Activated CD8-positive, alpha-beta T cell treated with anti-CD3 and anti-CD28 coated beads for 36 hours (primary cell): ENCODE measurements at regions not wholly inside any gene's neighbourhood (a gene's known extent, or its start where the extent isn't known, plus 50 kb on each side); places are given as distances from the start of the nearest gene placed in this dataset.

Experiments used
- ATAC-seq: fragments of 200-7000 bp; cut with Tn5 transposase; one replicate; pipeline ENCODE4 v1.10.0; 2021; ENCODE audit warnings: mild to moderate bottlenecking, moderate library complexity
- CTCF ChIA-PET: fragments of 350-600 bp; sonication (Branson Sonifier 250); formaldehyde crosslinking; loops from one replicate; lab custom pipeline; 2021; ENCODE audit warnings: antibody characterized with exemption; lab: Charles Lee
- POLR2A ChIA-PET: fragments of 350-600 bp; sonication (Branson Sonifier 250); formaldehyde crosslinking; loops from one replicate; lab custom pipeline; 2021; ENCODE audit warnings: antibody characterized with exemption; lab: Charles Lee
- DNase-seq: peaks from one replicate; pipeline ENCODE4 v3.0.0-alpha.2; 2020
- H3K27ac Mint-ChIP-seq: one replicate; pipeline ENCODE4 v1.8.0; 2021; ENCODE audit warnings: mild to moderate bottlenecking, mixed read lengths
- H3K27me3 Mint-ChIP-seq: one replicate; pipeline ENCODE4 v1.8.0; 2021; ENCODE audit warnings: mixed read lengths
- H3K36me3 Mint-ChIP-seq: one replicate; pipeline ENCODE4 v1.8.0; 2021; ENCODE audit warnings: low read depth, mixed read lengths
- H3K4me1 Mint-ChIP-seq: one replicate; pipeline ENCODE4 v1.8.0; 2021; ENCODE audit warnings: low read depth, mixed read lengths
- H3K4me3 Mint-ChIP-seq: one replicate; pipeline ENCODE4 v1.8.0; 2021; ENCODE audit warnings: mild to moderate bottlenecking, moderate library complexity, mixed read lengths
- H3K9me3 Mint-ChIP-seq: one replicate; pipeline ENCODE4 v1.8.0; 2021; ENCODE audit warnings: mixed read lengths
- CTCF ChIP-seq: fragments of 200-600 bp; IDR thresholded peaks from one replicate; pipeline ENCODE4 v1.8.0; 2022; ENCODE audit warnings: antibody characterized with exemption, mild to moderate bottlenecking
- intact Hi-C: fragments of 100-400 bp; cut with micrococcal nuclease; formaldehyde crosslinking; loops from one replicate; pipeline ENCODE4 v1.10.0; 2022

DNA sequence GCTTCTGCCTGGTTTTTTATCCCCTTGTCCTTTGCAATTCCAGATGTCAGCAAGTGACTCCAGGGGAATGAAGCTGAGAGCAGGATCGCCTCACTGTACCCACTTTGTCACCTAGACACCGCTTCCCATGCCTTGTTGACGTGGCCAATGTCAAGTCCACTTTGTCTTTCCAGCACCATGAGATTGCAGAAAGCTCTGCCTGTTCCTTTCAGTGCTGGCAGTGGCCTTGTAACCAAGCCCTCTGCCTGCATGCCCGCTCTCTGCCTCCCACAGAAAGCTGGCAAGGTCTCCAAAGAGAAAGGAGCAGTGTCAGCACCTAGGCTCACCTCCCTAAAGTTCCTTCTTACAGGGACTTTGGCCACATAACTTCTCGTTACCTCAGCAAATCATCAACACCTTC, 282.2 kb upstream of the ST6GAL2 start:
- no peaks in the 10 kb centered on the region for H3K4me1 Mint-ChIP-seq
- no peaks in the 10 kb centered on the region for H3K27me3 Mint-ChIP-seq
- no peaks in the 10 kb centered on the region for H3K36me3 Mint-ChIP-seq
- ATAC-seq (no peak), DNase-seq (no peak)
- POLR2A ChIA-PET: no interaction called here
- CTCF ChIA-PET: no interaction called here
- no peak for TF ChIP-seq CTCF
- no peak overlapping the region for H3K4me3 Mint-ChIP-seq
- intact Hi-C loops: no loop called here
- H3K9me3 Mint-ChIP-seq: no peaks in the 10 kb centered on the region
- no peak overlapping the region for H3K27ac Mint-ChIP-seq

DNA sequence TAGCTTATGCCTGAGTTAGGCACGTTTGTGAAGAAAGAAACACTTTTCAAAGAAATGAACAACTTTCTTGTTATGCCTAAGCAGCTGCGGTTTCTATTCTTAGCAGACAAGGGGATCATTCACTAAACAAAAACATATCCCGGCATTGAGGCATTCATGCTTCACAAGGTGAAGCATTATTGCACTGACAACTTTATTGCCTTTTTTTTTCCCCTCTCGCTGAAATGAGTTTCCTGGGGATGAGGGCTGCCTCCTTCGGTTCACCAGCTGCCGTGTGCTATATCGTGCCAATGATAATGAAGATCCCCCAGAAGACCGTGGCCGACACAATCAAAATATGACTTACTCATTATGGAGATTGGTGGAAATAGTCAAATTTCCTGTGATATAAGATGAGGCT, 288.2 kb upstream of the ST6GAL2 start:
- Mint-ChIP-seq H3K4me3 (no peak overlapping the region), H3K4me1 (no peaks in the 10 kb centered on the region), H3K9me3 (no peaks in the 10 kb centered on the region), H3K27me3 (no peaks in the 10 kb centered on the region), H3K27ac (no peak overlapping the region), H3K36me3 (no peaks in the 10 kb centered on the region)
- CTCF ChIA-PET: no interaction called here
- DNase-seq: no peak
- no peak for TF ChIP-seq CTCF
- intact Hi-C loops: no loop called here
- POLR2A ChIA-PET: no interaction called here
- no peak for ATAC-seq

GRCh38 chr2:107182981-107183380, 297.0 kb upstream of the ST6GAL2 start:
- no peak for ATAC-seq
- no peak overlapping the region for H3K27ac Mint-ChIP-seq
- no peak for DNase-seq
- intact Hi-C loops: no loop called here
- no peak overlapping the region for H3K4me3 Mint-ChIP-seq
- H3K4me1 Mint-ChIP-seq: no peaks in the 10 kb centered on the region
- peaks cover 4% of the 10 kb centered on the region for H3K9me3 Mint-ChIP-seq
- H3K36me3 Mint-ChIP-seq: no peaks in the 10 kb centered on the region
- no peak for TF ChIP-seq CTCF
- POLR2A ChIA-PET: no interaction called here
- no peaks in the 10 kb centered on the region for H3K27me3 Mint-ChIP-seq
- CTCF ChIA-PET: no interaction called here

DNA sequence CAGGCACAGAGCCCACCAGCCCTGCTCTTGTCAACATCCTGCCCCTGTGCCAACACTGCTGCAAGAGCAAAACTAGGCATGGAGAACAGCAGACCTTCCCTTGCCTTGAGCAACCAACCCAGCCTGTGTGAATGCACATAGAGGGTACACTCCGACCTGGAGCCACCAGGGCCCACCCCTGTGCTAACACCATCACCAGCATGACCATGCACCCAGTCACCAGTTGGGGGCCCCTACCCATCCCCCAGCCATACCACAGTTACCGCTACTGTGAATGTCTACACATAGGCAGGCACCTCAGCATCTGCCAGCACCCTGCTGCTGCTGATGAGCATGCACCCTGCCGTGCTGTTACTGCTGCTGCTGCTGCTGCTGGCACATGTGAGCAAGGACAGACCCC, 301.9 kb upstream of the ST6GAL2 start:
- Mint-ChIP-seq H3K4me1 (no peaks in the 10 kb centered on the region), H3K4me3 (no peak overlapping the region), H3K27me3 (no peaks in the 10 kb centered on the region), H3K36me3 (no peaks in the 10 kb centered on the region), H3K9me3 (peaks cover 4% of the 10 kb centered on the region), H3K27ac (no peak overlapping the region)
- POLR2A ChIA-PET: no interaction called here
- DNase-seq (no peak), ATAC-seq (no peak)
- CTCF ChIA-PET: no interaction called here
- no peak for TF ChIP-seq CTCF
- intact Hi-C loops: no loop called here

DNA sequence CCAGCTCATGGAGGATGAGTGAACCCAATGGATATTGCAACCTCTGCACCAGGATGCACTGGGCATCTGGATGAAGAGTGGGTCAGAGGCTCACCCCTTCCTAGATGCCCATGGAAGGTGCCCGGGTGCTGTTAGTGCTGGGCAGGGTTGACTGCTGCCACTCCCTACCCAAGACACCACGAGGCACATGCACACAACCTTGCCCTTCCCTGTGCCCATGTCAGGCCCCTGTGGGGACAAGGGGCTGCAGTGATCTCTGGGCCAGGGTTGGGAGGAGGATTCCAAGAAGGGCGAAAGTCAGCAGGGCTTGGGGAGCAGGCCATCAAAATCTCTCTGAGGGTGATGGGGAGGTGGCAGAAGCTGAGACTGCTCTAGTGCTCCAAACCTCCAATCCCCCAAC, 309.7 kb upstream of the ST6GAL2 start:
- Mint-ChIP-seq H3K27me3 (no peaks in the 10 kb centered on the region), H3K27ac (no peak overlapping the region), H3K4me3 (no peak overlapping the region), H3K9me3 (peaks cover 2% of the 10 kb centered on the region), H3K4me1 (no peaks in the 10 kb centered on the region), H3K36me3 (no peaks in the 10 kb centered on the region)
- DNase-seq: no peak
- ATAC-seq: no peak
- intact Hi-C loops: no loop called here
- CTCF ChIA-PET: no interaction called here
- no peak for TF ChIP-seq CTCF
- POLR2A ChIA-PET: no interaction called here
